Kidney glomerular epithelial cell (primary cell): ENCODE measurements at regions not wholly inside any gene's neighbourhood (a gene's known extent, or its start where the extent isn't known, plus 50 kb on each side); places are given as distances from the start of the nearest gene placed in this dataset.
A peak's percentile ranks its signal among the peaks of the same experiment; 100 is the strongest.

Experiments used
- DNase-seq: peaks from one replicate; lab custom pipeline; 2025; lab: John Stamatoyannopoulos, UW

DNA sequence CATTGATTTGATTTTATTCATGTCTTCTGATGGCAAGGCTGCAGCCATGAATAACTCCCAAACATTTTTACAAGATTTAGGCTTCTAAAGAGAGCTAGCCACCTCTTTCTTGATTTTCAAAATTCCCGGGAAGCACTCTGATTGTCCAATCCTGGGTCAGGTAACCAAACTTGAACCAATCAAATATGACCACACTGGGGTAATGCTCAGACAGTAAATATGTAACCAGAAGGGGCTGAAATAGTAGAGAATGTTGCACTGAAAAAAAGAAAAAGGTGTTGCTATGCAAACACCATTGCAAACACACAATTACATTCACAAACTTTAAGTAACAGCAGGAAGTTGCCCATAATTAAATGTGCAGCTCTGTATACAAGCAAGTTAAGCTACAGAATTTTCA lies 112.9 kb upstream of the IQCM start:
- DNase-seq, result no peak

DNA sequence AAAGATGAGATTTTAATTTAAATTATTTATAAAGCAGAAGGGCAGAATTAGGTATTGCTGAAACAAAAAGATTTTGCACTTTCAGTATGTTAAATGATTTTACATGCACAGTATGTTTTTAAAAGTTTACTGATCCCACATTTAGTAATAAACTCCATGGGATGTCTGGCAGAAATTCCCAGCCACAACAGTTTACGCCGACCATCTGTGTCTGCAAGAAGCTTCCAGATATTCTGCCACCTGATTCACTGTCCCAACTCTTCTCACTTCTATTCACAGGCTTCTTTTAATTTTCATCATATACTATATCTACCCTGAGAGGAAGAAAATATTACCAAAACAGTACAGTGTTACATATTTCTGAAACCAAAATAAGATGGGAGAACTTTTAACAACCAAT lies 115.8 kb upstream of the IQCM start:
- DNase-seq, result no peak

DNA sequence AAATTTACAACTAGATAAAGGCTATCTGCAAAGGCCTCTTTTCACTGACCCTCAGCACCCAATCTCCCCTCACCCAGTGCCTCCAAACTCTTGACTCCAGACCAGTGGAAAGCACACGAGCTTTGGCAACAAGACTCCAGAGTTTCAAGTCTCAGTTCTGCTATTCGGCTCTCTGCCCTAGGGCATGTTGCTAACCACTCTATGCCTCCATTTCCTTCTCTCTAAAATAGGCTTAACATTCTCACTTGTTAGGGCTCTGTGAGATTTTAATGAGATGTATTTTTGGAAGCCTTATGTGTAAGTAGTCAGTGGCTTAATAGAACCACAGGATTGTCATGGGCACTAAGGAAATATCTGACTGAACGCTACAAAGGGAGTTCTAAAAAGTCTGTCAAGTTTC lies 116.5 kb upstream of the IQCM start:
- no peak for DNase-seq

DNA sequence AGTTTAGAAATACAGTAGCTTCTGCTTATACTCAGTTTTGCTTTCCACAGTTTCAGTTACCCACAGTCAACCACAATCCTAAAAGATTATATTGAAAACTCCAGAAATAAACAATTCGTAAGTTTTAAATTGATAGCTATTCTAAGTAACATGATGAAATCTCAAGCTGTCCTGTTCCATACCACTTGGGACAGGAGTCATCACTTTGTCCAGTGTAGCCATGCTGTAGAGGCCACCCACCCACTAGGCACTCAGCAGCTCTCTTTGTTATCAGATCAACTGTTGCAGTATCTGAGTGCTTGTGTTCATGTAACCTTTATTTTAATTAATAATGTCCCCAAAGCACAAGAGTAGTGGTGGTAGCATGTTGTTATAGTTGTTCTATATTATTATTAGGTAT lies 117.5 kb upstream of the IQCM start:
- no peak for DNase-seq

DNA sequence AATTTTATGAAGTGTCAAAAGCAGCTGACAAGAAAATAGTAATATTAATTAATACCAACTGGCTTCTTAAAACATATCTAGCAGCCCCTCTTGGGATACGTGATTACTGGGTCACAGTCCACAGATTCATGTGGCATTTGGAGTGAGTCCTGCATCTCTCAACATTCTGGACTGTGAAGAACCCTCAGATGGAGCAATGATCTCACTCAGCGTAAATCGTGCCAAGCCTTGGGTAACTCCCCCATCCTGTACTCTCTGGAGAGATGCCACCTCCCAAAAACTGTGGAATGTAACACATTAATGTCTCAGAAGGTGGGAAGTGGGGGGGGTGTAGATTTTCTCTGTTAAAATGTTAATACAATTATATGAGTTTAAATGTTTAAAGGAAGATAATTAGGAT lies 118.2 kb upstream of the IQCM start:
- peak; percentile 34 for DNase-seq

DNA sequence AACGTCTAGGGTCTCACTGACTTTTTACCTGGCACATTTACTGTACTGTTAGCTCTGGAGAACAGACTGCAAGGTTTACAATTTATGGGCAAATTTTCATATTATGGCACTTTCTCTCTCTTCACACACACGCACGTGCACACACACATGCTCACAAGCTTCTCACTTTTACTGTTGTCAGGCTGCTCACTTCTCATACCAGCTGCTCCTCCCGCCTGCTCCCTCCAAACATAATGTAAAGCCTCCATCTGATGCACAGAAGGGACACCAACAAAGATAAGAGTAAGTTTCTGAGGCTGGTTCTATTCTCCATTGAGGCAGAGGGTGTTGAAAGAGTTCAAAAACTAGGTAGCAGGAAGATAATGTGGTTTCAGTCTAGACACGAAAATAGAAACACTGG lies 128.9 kb upstream of the DCLK2 start:
- DNase-seq, result no peak

DNA sequence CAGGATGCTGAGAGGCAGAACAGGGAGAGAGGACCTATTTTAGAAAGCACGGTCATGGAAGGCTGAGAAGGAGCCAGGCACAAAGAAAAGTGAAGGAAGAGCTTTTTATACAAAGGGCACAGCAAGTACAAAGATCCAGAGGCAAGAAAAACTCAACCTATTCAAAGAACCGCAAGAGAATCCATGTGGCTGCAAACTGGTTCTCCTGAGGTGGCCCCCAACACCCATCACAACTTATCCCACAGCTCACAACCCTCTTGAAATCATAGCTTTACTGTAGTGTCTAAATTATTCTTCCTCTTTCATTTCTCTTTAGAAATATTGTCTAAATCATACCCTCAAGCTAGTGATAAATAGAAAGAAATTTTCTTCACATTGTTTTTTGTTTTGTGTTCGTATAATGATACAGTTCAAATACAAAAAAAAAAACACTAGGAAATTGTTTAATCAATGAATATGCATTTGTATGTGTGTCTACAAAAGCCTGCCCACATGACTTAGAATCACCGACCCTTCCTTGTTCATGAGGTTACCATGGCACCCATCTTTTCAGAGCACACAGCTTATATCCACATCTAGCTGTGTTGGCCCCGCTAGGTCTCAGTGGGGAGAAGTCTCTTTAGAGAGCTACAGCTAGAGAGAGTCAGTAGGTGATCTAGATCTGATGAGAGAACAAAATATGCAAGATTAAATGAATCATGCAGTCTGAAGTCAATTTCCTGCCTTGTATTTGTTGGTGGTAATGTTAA lies 126.9 kb upstream of the DCLK2 start:
- no peak for DNase-seq

DNA sequence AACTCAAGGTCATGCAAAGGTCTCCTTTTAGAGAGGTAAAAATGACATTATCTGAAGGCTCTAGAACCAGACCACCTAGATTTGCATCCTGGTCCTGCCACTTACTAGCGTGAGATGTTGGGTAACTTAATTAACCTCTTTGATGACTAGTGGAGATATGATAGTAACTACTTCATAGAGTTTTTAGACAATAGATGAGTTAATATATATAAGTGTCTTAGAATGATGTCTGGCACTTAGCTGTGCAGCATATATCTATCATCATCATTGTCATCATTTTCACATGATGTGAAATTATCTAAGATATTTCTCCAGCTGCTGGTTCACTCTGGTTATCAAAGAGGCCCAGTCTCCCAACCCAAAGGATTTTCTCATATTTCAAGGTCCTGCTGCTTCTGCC lies 126.1 kb upstream of the DCLK2 start:
- DNase-seq, result no peak

DNA sequence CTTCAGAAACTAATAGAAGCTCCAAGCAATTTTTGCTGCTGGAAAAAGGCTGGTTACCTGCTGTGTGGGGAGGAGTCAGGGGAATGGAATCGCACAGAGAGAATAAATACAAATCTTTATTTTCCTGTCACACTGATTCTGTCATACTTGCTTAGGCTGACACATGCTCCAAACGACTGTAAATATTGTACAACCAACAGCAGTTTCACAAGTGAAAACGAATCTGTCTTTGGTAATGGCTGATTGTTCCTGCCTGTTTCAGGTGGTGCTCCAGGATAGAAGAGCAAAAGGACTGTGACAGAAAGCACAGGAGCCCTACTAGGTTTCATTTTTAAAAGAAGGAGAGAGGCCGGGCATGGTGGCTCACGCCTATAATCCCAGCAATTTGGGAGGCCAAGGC lies 125.5 kb upstream of the DCLK2 start:
- DNase-seq, result no peak

DNA sequence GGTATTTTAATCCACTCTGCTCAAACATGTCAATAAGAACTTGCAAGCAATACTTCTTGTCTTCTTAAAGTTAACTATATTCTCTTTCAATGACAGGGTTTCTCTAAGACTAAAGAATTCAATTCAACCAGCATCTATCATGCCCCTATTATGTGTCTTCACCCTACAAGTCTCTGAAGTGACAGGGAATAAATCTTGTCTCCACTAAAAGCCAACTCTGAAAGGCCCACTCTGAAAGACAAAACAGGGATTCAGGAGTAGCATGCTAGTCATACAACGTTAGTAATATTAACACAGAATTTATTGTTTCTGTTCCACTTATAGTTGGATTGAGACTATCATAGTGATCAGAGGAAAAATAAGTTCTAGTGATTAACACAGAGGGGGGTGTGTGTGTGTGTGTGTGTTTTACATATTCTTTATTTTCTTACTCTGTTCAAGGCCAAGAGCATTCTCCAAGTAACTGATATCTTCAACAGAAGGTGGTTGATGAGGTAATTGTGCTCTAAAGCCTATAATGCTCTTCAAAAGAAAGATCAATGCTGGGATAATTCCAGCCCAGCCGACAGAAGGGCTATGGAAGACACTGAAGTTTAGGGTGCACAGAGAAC lies 122.4 kb upstream of the DCLK2 start:
- no peak for DNase-seq

DNA sequence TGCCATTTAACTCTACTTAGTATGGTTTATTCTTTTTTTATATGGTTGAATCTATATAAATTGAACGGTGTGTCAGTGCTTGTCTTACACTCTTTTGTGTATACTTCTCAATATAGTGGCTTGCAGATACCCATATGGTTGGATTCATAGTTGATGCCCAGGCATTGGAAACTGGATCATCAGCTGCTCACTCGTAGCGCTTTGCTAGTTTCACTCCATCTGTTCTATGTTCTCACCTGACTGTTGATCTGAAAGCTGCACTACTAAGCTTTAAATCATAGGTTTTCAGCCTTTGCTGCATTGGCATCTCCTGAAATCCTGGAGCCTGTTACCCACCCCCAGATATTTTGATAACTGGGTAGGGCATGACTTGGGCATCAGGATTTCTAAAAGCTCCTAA lies 121.6 kb upstream of the DCLK2 start:
- no peak for DNase-seq

DNA sequence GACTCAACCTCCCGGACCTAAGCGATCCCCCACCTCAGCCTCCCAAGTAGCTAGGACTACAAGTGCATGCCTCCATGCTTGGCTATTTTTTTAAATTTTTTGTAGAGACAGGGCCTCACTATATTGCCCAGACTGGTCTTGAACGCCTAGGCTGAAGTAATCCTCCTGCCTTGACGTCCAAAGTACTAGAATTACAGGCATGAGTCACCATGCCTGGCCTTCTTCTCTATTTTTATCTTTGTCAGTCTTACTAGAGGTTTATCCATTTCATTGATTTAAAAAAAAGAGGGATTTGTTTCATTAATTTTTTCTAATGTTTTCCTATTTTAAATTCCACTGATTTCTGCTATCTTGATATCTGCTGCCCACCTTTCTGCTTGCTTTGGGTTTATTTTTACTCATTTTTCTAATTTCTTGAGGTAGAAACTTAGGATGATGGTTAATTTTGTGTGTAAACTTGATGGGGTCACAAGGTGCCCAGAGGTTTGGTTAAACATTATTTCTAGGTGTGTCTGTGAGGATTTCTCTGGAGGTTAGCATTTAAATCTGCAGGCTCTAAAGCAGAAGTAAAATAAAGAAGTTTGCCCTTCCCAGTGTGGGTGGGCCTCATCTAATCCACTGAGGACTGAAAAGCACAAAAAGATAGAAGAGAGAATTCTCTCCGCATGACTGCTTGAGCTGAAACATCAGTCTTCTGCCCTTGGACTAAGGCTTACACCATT lies 116.2 kb upstream of the DCLK2 start:
- peak; percentile 3 for DNase-seq

DNA sequence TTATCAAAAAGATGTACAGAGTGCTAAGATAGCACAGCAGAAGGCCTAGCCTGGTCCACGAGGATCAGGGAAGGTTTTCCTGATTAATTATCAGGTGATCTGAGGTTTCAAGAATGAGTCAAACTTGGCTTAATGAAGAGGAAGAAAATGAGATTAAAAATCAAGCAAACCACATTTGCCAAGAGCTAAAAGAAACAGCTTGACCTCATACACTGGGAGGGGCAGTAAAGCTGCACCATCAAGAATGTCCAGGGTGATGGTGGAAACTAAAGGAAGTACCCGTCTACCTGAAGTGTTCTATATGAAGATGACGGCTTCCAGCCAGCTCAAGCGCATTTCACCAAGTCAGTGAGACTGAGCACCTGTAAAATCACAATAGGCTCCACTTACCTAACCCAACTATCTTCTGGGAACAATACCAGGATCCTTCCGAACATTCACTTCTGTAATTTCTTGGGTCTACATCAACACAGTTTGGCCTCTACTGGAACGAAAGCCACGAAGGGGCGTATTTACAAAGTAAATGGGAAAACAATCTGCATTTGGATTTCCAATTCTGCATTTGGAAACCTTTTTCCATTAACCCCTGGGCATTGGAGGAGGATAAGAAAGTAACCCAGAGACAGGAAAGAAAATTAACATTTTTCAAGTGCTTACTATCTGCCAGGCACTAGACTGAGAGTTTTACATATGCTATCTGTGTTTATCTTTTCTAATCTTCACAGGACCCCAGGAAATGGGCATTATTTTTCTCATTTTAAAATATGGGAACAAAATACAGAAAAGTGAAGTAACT lies 114.0 kb upstream of the DCLK2 start:
- DNase-seq, result no peak

DNA sequence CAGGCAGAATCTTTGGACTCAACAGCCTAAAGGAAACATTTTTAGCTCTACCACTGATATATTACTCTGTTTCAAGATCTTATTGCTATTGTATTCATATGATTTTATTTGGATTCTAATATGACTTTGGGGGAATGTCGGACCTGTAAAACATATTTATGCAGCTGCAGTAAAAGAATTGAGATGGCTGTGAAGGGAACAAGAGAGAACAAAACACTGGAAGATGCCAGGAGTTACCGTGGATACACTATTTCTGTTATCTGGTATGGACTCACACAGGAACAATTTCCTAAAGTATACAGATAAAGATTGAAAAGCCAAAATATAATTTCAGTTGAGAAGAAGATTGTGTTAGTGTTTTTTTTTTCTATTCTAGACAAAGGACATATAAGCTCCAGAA lies 113.0 kb upstream of the DCLK2 start:
- no peak for DNase-seq

DNA sequence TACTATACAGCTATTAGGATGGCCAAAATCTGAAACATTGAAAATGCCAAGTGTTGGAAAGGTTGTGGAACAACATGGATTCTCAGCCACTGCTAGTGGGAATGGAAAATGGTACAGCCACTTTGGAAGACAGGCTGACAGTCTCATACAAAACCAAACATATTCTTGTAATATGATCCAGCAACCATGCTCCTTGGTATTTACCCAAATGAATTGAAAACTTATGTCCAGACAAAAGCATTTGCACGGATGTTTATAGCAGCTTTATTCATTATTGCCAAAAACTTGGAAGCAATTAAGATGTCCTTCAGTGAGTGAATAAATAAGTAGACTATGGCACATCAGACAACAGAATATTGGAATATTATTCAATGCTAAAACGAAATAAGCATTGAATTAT lies 105.8 kb upstream of the DCLK2 start:
- no peak for DNase-seq

DNA sequence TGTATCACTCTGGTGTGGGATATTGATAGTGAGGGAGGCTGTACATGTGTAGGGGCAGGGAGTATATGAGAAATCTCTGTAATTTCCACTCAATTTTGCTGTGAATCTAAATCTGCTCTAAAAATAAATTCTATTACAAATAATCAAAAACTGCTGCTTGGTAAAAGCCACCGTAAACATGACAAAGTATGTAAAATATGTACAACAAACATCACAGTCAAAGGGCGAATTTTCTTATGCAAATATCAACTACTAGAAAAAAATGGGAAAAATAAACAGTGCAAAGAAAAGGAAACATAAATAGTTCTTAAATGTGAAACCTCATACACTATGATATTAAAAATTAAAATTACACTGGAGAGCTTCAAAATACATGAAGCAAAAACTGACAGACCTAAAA lies 105.1 kb upstream of the DCLK2 start:
- DNase-seq, result no peak

DNA sequence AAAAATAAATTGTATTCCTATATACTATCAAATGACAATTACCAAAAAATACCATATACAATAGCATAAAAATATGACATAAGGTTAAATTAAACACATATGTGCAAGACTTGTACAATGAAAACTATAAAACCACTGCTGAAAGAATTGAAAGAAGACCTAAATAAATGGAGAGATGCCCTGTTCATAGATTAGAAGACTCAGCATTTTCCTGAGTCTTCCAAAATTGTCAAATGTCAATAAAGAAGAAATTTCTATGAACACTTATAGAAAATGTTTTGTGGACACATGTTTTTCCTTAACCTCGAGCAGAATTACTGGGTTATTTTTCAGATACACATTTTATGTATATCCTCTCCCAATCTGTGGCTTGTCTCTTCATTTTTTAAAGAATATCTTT lies 103.1 kb upstream of the DCLK2 start:
- DNase-seq, result no peak

DNA sequence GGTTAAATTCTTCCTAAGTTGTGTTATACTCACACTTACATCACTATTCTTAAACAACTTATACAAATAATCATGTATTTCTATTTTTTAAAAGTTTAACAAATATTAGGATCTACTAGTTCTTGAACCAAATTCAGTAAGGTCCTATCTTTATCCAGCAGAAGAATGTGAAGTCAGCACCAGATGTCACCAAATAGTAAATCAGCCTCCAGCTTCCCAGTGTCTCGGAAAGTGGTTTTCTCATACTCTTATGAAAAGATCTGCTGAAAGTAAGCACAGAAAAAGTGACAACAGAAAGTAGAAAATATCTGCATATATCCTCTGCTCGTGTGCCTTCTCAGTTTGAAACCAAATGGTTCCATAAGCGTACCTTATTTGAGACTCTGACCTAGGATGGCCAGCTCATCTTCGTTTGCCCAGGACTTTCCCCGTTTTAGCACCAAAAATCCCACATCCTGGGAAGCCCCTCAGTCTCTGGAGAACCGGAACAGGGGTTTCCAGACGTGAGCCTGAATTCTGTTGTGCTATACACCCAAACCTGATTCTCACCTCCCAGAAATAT lies 98.0 kb upstream of the DCLK2 start:
- DNase-seq, result no peak

DNA sequence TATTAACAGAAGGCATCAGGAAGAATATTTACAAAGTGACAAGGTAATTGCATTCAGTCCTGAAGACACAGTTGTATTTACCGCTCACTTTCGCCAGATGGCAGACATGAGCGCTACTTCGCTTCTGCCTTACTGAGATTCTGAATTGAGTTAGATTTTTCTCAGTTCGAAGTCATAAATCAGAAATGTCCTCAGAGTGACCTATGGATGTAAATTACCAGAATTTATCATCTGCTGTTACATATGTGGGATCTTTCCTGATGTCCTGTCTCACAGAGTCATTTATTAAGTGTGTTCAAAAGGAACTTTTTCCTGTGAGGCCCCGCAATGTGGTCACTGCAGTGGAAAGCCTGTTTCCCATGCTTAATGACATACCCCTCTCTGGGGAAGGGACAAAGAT lies 97.3 kb upstream of the DCLK2 start:
- DNase-seq, result peak; percentile 63

DNA sequence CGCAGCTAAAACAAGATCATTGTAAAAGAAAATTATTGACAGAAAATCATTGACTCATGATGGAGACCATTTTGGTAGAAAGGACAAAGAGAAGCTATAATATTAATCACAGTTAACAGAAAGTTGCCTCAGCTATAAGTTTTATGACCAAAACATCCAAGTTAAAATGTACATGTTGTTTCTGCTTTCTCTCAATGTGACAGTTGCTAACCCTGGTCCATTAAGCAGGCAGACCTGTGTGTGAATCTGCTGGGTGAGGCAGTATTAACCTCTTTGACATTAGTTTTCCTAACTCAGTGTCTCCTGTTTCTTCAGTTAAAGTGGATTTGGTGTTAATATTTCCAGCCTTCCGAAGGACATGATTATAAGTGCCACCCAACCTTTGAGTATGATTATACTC lies 94.8 kb upstream of the DCLK2 start:
- DNase-seq, result no peak

DNA sequence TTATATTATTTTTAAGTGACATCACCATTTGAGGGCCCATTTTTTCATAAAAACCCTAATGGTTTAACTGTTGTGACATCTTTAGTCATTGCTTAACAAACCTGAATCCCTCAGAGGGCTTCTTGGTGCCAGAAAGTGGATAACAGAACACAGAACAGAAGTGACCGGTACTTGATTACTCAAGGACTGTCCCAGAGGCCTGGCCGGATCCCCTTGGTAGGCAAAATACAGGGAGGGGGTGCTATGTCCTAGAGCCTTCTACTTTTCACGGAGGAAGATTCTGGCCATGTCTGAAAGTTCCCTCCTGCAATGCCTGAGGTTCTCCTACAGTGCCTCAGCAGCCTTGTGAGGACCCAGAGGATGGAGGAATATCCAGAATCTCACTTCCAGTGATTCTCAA lies 94.3 kb upstream of the DCLK2 start:
- no peak for DNase-seq

DNA sequence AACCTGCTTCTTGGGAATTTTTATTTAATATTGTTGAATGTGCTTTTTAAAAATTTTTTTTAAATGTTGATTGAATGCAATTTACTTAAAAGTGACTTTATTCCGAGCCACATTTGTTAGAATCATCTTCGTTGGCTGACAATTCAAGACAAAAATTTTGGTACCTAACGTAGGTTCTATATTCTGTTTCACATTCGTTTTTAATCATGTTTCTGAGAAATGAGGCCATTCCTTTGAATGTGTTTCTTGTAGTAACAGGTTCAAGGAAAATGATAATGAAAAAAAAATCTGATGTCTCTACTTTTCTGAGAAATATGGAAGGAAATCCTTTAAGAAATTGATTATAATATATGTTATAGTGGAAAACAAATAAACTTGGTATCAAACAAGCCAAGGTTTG lies 92.3 kb upstream of the DCLK2 start:
- no peak for DNase-seq
